T-helper 17 cell (primary cell): ENCODE measurements at regions not wholly inside any gene's neighbourhood (a gene's known extent, or its start where the extent isn't known, plus 50 kb on each side); places are given as distances from the start of the nearest gene placed in this dataset.

Experiments
- ATAC-seq: fragments of 150-1000 bp; cut with Tn5 transposase; 2 replicates; pipeline ENCODE4 v1.10.0; 2021; ENCODE audit warnings: mild to moderate bottlenecking, moderate library complexity
- DNase-seq, 3 donors: peaks; one replicate each; pipeline versions ENCODE4 v3.0.0 to v3.0.0-alpha.2; 2020 to 2021
- H3K9me3 ChIP-seq: one replicate; pipeline ENCODE4 v1.7.0; 2013; ENCODE audit warnings: low read length, mild to moderate bottlenecking; ENCODE audit not compliant: control insufficient read depth, poor library complexity, severe bottlenecking
- H3K27ac Mint-ChIP-seq: one replicate; pipeline ENCODE4 v1.8.0; 2022; ENCODE audit warnings: mild to moderate bottlenecking, moderate library complexity, mixed read lengths
- H3K27me3 Mint-ChIP-seq: one replicate; pipeline ENCODE4 v1.8.0; 2022; ENCODE audit warnings: mixed read lengths
- H3K36me3 Mint-ChIP-seq: one replicate; pipeline ENCODE4 v1.8.0; 2022; ENCODE audit warnings: low read depth, mixed read lengths
- H3K4me1 Mint-ChIP-seq: one replicate; pipeline ENCODE4 v1.8.0; 2022; ENCODE audit warnings: mild to moderate bottlenecking, mixed read lengths
- H3K4me3 Mint-ChIP-seq: one replicate; pipeline ENCODE4 v1.8.0; 2022; ENCODE audit warnings: mild to moderate bottlenecking, moderate library complexity, mixed read lengths

DNA sequence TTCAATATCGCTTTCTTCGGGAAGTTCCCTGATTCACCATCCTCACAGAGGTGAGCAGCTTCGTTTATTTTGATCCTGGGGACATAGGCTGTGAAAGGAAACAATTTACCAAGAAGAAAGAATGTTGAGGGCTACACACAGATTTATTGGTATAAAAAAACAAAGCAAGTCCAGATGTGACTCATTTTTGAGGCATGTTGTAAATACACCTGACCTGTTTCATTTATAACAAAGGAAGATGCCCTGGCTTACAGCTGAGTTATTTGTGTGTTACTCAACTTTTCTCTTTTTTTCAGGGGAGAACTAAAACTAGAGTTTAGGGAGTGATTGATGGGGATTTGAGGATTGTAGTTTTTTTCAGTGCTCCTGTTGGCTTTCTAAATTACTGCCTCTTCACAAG is 489.5 kb downstream of the CBLN4 start:
- DNase-seq (no peak), ATAC-seq (no peak)
- H3K4me3 Mint-ChIP-seq, result no peak overlapping the region
- no peaks in the 10 kb centered on the region for H3K36me3 Mint-ChIP-seq
- no peaks in the 10 kb centered on the region for H3K27me3 Mint-ChIP-seq
- H3K27ac Mint-ChIP-seq, result no peak overlapping the region
- H3K4me1 Mint-ChIP-seq, result no peaks in the 10 kb centered on the region
- H3K9me3 ChIP-seq, result no peaks in the 10 kb centered on the region

DNA sequence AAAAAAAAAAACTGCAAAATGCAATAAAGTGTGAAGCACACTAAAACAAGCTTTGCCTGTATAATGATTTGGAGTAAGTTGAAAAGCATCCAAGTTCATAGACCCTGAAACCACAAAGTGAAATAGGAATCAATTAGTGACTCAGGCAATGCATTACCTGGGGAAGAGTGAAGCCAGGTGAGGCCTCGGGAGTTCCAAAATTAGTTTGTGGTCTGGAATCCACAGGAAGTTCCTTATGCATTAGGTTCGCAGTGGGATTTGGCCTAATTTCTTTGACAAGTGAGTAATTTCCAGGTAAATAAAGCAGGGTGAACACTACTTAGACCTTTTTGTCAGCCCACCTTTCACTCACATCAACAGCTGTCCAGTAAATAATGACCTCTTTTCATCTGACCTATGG is 490.8 kb downstream of the CBLN4 start:
- H3K4me3 Mint-ChIP-seq, result no peak overlapping the region
- no peaks in the 10 kb centered on the region for H3K36me3 Mint-ChIP-seq
- no peak for ATAC-seq
- no peaks in the 10 kb centered on the region for H3K9me3 ChIP-seq
- H3K4me1 Mint-ChIP-seq, result no peaks in the 10 kb centered on the region
- no peaks in the 10 kb centered on the region for H3K27me3 Mint-ChIP-seq
- DNase-seq, result no peak
- H3K27ac Mint-ChIP-seq, result no peak overlapping the region

DNA sequence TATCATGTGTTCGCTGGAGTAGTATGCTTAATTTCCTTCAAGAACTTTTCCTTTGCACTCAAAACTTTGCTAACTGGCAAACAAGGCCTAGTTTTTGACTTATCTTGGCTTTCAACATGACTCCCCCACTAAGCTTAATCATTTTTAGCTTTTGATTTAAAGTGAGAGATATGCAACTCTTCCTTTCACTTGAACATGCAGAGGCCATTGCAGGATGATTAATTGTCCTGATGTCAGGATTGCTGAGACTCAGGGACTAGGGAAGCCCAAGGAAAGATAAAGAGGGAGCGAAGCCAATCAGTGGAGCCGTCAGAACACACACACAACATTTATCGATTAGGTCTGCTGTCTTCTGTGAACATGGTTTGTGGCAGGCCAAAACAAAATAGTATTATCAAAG is 491.4 kb downstream of the CBLN4 start:
- ATAC-seq (no peak), DNase-seq (no peak)
- no peaks in the 10 kb centered on the region for H3K9me3 ChIP-seq
- H3K27me3 Mint-ChIP-seq, result no peaks in the 10 kb centered on the region
- no peak overlapping the region for H3K4me3 Mint-ChIP-seq
- no peaks in the 10 kb centered on the region for H3K36me3 Mint-ChIP-seq
- H3K4me1 Mint-ChIP-seq, result no peaks in the 10 kb centered on the region
- H3K27ac Mint-ChIP-seq, result no peak overlapping the region

DNA sequence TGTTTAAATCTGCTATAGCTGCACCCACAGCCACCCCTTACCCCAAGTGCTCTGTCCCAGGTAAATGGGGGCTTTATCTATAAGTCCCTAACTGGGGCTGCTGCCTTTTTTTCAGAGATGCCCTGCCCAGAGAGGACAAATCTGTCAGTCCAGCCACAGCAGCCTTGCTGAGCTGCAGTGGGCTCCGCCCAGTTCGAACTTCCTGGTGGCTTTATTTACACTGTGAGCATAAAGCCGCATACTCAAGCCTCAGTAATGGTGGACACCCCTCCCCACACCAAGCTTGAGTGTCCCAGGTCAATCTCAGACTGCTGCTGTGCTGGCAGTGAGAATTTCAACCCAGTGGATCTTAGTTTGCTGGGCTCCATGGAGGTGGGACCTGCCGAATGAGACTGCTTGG is 505.2 kb downstream of the CBLN4 start:
- no peaks in the 10 kb centered on the region for H3K36me3 Mint-ChIP-seq
- ATAC-seq, result no peak
- no peak overlapping the region for H3K4me3 Mint-ChIP-seq

DNA sequence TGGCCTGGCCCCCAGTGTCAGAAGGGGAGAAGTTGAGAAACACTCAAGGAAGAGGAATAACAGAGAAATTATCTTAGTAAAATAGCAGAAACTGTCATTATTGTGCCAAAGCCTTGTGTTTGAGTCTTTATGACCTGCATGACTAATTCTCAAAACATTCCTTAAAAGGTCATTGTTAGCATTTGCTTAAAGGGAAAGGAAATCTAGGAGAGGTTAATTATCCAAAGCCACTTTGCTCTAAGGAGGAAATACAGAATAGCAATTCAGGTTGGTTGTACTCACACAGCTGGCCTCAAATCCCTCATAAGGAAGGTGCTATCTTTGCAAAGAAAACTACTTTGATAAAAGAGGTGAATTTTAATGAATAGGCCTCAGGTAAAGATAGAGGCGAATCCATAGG is 516.7 kb downstream of the CBLN4 start:
- no peak overlapping the region for H3K27ac Mint-ChIP-seq
- no peaks in the 10 kb centered on the region for H3K27me3 Mint-ChIP-seq
- no peaks in the 10 kb centered on the region for H3K4me1 Mint-ChIP-seq
- no peak overlapping the region for H3K4me3 Mint-ChIP-seq
- no peaks in the 10 kb centered on the region for H3K36me3 Mint-ChIP-seq
- DNase-seq (no peak), ATAC-seq (no peak)
- no peaks in the 10 kb centered on the region for H3K9me3 ChIP-seq

More for the DNA sequence above, 505.2 kb downstream of the CBLN4 start:
- no peaks in the 10 kb centered on the region for H3K9me3 ChIP-seq
- Mint-ChIP-seq H3K4me1 (no peaks in the 10 kb centered on the region), H3K27ac (no peak overlapping the region), H3K27me3 (no peaks in the 10 kb centered on the region)
- DNase-seq, result no peak

DNA sequence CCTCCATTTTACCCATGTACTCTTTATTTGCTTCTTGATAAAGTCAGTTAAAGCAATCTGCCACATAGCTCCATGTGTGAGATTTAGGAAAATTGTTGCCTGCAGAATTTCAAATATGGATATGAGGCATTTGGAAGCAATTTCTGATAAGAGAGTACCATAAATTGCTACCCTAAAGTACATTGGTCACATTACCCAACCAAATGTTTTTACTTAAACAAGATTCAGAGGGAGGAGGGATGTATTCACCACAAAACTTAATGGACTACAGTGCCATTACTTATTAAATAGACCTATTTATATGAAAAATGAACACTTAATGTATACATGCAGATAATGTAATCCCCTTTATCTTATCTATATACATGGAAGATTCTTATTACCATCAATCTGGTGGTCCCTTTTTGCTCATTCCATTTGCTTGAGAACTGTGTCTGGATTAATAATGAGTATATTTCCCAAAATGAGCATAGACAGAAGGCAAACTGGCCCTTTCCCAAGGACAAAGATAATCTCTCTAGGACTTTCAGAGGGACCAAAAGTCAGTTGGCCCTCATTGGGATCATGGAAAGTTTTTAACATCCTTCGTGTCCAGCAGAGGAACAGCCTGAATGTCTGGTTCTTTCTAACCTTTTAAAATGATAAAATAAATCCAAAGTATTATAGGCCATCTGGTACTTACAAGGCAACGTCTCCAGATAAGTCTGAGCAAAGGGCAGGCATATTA is 526.4 kb downstream of the CBLN4 start:
- H3K36me3 Mint-ChIP-seq, result no peaks in the 10 kb centered on the region
- DNase-seq (no peak), ATAC-seq (no peak)
- no peaks in the 10 kb centered on the region for H3K9me3 ChIP-seq
- no peak overlapping the region for H3K4me3 Mint-ChIP-seq
- no peaks in the 10 kb centered on the region for H3K4me1 Mint-ChIP-seq
- H3K27ac Mint-ChIP-seq, result no peak overlapping the region
- no peaks in the 10 kb centered on the region for H3K27me3 Mint-ChIP-seq

DNA sequence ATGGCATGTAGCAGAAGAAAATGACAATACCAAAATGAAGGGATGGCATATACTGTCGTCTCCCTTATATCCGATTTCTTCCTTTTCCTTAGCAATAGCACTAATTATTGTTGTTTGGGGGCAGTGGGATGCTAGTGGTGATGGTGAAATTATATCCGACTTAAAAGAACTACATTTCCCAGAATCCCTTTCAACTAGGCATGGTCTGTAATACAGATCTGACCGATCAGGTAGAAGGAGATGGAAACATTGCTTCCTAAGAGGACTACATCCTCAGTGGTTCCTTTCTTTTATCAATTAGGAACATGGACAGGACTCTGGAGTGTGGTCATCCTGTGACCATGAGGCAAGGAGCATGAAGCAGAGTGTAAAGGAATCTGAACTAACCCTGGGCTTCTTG is 532.6 kb downstream of the CBLN4 start:
- no peaks in the 10 kb centered on the region for H3K36me3 Mint-ChIP-seq
- no peaks in the 10 kb centered on the region for H3K27me3 Mint-ChIP-seq
- H3K4me1 Mint-ChIP-seq, result no peaks in the 10 kb centered on the region
- H3K27ac Mint-ChIP-seq, result no peak overlapping the region
- DNase-seq (no peak), ATAC-seq (no peak)
- H3K4me3 Mint-ChIP-seq, result no peak overlapping the region
- H3K9me3 ChIP-seq, result no peaks in the 10 kb centered on the region

DNA sequence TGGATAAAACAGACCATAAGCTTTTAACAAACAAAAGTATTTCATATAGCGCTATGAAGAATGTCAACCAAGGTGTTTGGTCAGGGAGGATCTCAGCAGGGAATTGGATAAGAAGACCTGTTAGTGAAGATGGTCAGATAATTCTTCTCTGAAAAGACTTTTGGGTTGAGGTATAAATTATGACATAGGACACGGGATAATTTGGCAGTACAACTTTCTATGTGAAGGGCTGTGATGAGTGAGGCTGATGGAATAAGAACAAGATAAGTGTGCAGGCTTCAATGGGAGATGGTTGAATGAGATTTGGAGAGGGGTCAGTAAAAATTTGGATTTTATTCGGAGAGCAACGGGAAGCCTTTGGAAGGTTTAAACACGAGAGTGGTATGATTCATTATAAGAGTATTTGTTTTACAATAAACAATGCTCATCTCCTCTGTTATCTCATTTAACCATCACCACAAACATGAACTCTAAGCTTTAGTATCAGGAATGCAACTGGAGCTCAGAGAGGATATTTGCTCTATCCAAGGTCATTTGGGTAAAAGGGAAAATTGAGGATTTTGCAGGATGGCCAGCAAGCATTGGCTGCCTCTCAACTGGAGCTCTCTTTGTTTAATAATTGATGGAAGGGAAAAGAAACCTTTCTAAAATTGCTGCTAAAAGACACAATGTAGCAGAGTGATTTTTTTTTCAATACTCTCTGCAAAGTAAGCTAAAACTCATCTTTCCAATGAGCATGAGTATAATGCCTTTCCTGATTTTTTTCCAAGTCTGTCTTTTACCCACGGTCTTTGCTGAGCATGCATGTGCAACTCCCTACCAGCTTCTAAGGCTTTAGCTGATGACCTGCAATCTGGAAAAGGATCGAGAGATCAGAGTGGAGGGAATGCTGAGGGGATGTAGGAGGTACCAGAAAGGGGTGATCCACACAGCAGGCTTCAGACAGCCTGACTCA is 534.0 kb downstream of the CBLN4 start:
- no peak overlapping the region for H3K27ac Mint-ChIP-seq
- H3K9me3 ChIP-seq, result no peaks in the 10 kb centered on the region
- ATAC-seq (no peak), DNase-seq (no peak)
- H3K4me1 Mint-ChIP-seq, result no peaks in the 10 kb centered on the region
- H3K27me3 Mint-ChIP-seq, result no peaks in the 10 kb centered on the region
- H3K4me3 Mint-ChIP-seq, result no peak overlapping the region
- no peaks in the 10 kb centered on the region for H3K36me3 Mint-ChIP-seq

DNA sequence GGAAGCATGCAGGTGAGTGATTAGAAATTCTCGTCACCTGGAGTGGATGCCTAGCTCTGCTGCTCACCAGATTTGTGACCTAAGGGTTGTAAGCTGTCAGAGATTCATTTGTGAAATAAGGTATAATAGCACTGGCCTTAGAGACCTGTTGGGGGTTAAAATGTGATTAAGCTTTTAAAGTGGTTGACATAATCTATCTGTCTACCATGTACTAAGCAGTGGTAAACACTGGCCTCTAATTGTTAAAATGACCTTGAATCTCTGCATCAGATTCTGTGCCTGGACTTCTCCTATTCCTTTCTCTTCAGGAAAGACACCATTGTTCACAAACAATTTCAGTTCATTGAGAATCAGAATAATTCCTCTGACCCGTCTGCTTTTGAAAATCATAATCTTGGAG is 536.2 kb downstream of the CBLN4 start:
- Mint-ChIP-seq H3K27me3 (no peaks in the 10 kb centered on the region), H3K27ac (no peak overlapping the region), H3K36me3 (no peaks in the 10 kb centered on the region), H3K4me3 (no peak overlapping the region), H3K4me1 (no peaks in the 10 kb centered on the region)
- DNase-seq (no peak), ATAC-seq (no peak)
- no peaks in the 10 kb centered on the region for H3K9me3 ChIP-seq

DNA sequence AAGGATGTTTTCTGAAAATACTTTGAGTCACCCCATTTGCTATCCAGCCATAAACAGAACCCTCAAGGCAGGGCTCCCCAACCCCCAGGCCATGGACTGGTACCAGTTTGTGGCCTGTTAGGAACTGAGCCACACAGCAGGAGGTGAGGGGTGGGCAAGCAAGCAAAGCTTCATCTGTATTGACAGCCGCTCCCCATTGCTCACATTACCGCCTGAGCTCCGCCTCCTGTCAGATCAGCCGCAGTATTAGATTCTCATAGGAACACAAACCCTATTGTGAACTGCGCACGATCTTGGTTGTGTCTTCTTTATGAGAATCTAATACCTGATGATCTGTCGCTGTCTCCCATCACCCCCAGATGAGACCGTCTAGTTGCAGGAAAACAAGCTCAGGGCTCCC is 543.8 kb downstream of the CBLN4 start:
- H3K9me3 ChIP-seq, result no peaks in the 10 kb centered on the region
- Mint-ChIP-seq H3K4me1 (no peaks in the 10 kb centered on the region), H3K27me3 (no peaks in the 10 kb centered on the region), H3K36me3 (no peaks in the 10 kb centered on the region), H3K4me3 (no peak overlapping the region), H3K27ac (no peak overlapping the region)
- ATAC-seq (no peak), DNase-seq (no peak)

DNA sequence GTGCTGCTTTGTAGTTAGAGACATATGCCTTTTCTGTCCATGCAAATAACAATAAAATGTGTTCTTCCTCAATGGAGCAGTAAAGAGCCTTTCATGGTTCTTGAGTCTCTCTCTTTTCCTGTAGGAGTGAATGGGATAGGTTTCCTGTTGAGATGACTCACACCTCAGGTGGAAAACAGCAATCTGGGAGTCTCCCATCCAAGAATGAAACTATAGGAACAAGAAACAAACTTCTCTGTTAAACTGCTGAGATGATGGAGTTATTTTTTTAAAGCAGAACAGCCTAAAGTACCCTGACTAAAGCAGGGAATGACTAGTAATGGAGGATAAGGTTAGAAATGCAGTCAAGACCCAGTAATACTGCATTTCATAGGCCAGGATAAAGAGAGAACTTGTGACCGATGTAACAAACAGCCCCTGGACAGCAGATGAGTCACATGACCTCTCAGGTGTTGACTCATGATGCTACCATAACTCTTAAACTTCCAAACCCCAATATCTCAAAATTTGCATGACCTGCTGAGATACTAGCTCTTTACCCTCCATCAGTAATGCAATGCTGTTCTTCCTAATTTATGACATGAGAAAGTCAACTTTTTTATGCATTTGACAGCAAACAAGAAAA is 548.9 kb downstream of the CBLN4 start:
- ATAC-seq (no peak), DNase-seq (no peak)
- no peak overlapping the region for H3K27ac Mint-ChIP-seq
- no peak overlapping the region for H3K4me3 Mint-ChIP-seq
- no peaks in the 10 kb centered on the region for H3K9me3 ChIP-seq
- no peaks in the 10 kb centered on the region for H3K27me3 Mint-ChIP-seq
- no peaks in the 10 kb centered on the region for H3K36me3 Mint-ChIP-seq
- no peaks in the 10 kb centered on the region for H3K4me1 Mint-ChIP-seq

DNA sequence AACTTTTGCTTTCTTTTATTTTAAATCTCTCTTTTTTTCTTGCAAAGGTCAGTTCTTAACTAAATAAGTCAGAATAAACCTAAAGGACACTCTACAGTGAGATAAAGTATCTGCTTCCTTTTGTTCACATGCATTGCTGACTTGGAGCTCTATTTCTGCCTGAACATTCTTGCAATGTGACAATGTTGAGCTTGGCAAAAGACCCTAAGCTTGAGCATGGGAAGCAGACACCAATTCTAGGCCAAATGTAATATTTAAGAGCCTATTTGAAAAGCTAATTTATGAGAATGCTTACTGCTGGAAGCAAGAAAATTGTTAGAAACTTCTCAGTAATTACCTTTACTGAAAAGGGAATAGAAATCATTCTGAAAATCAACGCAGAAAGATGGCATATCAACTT is 556.2 kb downstream of the CBLN4 start:
- H3K27ac Mint-ChIP-seq, result no peak overlapping the region
- H3K9me3 ChIP-seq, result no peaks in the 10 kb centered on the region
- DNase-seq, result no peak
- H3K27me3 Mint-ChIP-seq, result no peaks in the 10 kb centered on the region
- no peaks in the 10 kb centered on the region for H3K36me3 Mint-ChIP-seq
- no peak overlapping the region for H3K4me3 Mint-ChIP-seq
- no peak for ATAC-seq
- no peaks in the 10 kb centered on the region for H3K4me1 Mint-ChIP-seq

DNA sequence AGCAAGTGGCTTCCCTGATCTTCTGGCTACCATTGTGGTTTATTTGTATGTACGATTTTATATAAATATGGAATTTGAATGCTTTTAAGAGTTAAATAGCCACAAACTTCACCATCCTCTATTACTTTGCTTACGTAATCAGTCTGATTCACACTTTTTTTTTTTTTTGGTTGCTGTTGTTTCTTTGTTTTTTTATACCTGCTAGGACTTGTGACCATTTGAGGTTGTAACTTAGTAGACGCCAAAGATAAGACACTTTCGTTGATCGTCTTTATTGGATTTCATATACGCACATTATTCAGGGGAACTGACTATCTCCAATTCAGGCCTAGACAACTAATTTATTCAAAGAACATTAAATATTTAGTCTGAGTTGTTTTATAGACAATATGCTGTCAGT is 559.0 kb downstream of the CBLN4 start:
- DNase-seq (no peak), ATAC-seq (no peak)
- H3K27me3 Mint-ChIP-seq, result no peaks in the 10 kb centered on the region
- H3K27ac Mint-ChIP-seq, result no peak overlapping the region
- no peaks in the 10 kb centered on the region for H3K36me3 Mint-ChIP-seq
- no peaks in the 10 kb centered on the region for H3K9me3 ChIP-seq
- H3K4me3 Mint-ChIP-seq, result no peak overlapping the region
- no peaks in the 10 kb centered on the region for H3K4me1 Mint-ChIP-seq
